DMS153 (cell line): ENCODE measurements at regions not wholly inside any gene's neighbourhood (a gene's known extent, or its start where the extent isn't known, plus 50 kb on each side); places are given as distances from the start of the nearest gene placed in this dataset.
"Not testable (repeated sequence)": the region's sequence is repeated elsewhere in the genome, so short reads cannot be mapped to it uniquely, and the experiment has no call there.

Source experiments
- DNase-seq: peaks from one replicate; lab custom pipeline; 2025; lab: John Stamatoyannopoulos, UW

DNA sequence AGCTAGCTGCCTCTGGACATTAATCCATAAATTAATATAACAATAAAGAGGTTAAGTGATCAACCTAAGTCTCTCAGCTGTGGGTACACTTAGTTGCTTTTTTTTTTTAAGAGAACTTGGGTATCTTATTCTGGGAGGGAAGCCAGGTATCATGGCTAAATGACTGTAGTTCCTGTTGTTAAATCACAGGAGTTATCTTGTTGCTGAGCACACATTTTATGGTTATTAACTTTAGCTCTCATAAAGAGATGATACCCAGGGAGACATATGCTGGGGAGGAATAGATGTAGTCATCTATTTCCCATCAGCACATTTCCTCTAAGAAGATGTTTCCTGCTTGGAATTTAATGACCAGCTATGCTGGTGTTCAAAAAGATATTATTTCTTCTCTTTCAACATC is 227.8 kb downstream of the PTGER3 start:
- no peak for DNase-seq

DNA sequence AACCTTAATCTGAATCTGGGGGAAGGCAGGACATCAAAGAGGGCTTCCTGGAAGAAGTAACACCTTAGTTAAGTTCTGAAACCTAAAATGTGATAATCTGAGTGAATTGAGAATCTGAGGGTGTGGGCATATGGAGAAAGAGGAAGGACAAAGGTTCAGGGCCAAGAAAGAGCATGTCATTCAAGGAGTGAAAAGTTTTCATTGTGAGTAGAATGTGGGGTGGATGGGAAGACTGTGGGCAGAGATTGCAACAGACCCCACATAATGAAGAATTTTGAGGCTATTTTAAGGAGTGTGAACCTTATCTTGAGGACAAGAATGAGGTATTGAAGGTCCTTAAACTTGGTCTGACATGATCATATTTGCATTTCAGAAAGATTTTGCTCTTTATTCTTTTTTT is 227.2 kb downstream of the PTGER3 start:
- no peak for DNase-seq

DNA sequence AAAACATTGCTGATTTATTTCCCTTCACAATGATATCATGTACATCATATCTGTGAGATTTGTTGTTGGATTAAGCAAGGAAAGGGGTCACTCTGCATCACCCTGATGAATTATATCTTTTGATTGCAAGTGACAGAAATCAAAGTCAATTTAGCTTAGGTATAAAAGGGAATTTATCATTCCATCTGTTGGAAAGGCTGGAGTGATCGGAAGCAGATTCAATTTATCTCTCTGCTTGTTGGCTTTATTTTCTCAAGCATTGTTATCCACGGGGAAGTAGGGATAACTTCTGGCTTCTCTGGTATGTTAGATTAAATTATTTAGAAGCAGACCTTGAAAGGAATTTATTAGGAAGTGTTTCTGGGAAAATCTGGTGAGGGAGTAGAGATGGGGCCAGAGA is 226.6 kb downstream of the PTGER3 start:
- DNase-seq = no peak

DNA sequence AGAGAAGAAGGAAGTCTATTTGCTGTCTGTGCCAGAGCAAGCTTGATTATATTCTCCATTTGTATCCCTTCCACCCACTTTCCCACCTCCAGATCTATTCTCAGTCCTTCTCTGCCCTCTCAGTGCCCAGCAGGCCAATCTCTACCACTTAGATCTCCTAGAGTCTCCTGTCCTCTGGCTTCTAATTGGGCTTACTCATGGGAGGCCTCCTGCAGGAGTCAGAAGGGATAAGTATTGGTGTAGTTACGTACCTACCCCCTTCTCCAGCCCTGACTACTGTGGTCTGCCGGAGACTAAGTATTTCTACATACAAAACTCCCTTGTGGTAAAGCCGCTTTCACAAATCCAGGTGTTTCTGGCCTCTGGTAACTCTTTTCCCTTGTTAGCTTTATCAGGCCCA is 221.2 kb downstream of the PTGER3 start:
- no peak for DNase-seq

DNA sequence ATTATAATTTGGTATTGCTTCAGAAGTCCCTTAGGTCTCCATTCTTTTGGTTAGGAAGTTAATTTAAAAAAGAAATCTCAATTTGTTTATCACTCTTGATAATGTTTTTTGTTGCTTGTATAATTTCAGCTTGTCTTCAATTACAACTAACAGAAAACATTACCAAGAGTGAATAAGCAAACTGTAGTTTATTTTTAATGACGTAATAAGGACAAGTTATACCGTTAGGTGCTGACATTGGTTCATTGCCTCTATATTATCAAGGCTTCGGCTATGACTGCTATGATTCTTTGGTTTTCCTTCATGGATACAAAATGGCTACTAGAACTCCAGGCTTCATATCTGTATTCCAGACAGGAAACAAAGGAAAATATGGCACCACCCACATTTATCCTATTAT is 220.6 kb downstream of the PTGER3 start:
- no peak for DNase-seq

DNA sequence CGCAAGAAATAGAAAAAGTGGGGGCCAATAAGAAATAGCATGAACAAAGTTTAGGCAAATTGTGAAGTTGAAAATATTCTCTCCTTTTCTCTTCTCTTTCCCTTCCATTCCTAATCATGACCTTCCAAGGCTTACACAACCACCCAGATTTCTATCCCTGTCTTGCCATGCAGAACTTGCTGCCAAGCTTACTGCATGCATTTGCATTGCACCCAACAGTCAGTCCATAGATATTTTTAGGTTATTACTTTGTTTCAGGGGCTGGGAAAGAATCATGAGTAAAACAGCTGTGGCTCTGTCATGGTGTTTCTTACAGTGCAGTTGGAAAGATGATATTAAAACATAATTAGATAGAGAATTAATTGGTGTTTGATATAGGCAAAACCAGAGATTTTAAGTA is 219.4 kb downstream of the PTGER3 start:
- DNase-seq = no peak

DNA sequence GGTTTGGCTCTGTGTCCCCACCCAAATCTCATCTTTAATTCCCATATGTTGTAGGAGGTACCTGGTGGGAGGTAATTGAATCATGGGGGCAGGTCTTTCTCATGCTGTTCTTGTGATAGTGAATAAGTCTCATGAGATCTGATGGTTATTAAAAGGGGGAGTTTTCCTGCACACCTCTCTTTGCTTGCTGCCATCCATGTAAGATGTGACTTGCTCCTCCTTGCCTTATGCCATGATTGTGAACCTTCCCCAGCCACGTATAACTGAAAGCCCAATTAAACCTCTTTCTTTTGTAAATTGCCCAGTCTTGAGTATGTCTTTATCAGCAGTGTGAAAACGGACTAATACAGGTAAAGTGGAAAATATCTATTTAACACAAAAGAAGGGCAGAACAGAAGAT is 213.3 kb downstream of the PTGER3 start:
- DNase-seq = not testable (repeated sequence)

DNA sequence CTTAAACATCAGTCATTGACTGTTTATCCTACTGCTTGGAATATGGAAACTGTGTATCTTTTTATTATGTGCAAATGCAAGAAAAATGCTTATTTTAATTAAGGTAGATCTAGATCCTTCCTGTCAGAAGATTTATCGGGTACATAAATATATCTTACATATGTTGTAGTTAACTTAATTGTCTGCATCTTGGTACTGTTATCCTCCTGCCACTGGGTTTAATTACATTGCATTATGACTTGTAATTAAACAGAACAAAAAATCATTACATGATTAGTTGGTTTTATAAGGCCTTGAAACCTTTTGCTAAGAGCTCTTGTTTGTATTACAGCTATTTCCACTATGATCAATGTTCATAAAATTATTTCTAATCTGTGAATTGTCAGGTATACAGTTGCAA is 211.2 kb downstream of the PTGER3 start:
- no peak for DNase-seq

DNA sequence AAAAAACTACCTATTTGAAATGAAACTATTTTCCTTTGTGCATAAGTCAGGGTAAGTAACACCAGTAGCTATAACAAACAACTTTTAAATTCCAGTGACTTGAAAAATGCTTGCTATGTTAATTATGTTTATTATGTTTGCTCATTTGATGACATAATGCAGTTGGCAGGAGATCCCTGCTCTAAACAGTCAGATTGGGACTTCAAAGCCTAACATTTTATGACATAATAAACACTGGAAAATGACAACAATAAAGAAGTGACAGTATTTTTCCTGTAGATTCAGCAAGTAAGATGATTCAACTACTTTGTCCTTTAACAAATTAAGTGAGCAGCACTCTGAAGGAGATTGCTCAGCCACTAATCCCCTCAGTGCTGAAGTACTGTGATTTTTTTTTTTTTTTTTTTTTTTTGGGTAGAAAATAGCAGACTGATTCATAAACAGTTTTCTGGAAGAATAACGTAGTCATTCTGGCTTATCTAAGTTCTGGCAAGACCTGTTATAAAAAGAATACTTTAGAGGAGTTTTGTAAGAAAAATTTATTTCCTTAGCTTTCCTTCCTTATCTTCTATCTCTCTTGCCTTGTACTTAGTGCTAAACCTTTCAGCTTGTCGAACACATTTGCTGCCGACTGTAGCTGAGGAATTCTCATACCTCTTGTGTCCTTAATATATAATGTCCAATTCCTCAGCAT is 207.2 kb downstream of the PTGER3 start:
- no peak for DNase-seq

DNA sequence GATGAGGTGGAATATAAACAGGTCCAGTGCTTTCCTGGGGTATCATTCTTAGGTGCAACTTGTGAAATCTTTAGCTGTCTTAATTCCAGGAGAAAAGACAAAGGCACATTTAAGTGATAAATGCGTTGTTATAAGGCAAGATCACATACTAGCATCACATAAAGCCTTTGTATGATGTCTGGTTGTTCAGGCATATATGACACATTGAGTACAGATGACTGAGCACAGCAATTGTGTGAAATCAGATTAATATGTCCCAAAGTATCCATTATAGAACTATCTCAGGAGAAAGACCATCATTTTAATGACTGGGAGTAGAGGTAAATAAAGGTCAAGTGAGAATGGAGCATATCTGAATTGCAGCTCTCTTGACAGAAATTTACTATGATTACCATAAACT is 205.1 kb downstream of the PTGER3 start:
- DNase-seq = no peak

DNA sequence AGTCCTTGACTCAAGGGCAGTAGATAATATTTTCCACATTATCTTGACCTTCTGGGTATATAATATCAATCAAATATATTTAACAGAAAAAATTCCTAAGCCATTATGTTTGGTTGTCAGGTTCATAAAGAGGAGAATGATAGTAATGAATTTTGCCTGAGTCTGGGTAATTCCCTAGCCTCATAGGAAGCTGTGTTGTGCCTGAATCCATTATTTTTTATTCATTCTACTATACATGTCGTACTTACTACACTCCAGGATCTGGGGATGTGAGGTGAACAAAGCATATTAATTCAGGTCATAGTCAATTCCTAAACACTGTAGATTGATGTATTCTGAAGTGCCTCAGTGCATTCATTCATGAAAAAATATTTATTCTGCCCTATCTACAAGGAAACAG is 204.2 kb downstream of the PTGER3 start:
- DNase-seq = no peak

DNA sequence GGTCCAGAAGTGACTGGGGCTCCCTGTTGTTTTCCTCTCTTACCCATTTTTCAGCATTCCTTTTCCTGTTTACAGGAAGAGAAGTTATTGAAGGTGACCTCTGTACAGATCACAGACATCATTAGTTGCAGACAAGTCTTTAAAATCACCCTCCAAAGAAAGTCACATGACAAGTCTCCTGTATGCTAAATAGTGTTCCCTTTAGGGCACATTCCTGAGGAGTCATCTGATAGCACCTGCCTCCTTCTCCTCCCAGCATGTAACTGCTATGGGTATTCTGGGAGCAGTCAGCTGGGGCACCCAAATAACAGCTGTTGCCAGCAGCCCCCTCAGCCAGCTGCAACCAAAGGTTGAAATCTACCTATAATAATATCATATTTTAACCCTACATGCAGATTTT is 200.6 kb downstream of the PTGER3 start:
- DNase-seq = no peak

DNA sequence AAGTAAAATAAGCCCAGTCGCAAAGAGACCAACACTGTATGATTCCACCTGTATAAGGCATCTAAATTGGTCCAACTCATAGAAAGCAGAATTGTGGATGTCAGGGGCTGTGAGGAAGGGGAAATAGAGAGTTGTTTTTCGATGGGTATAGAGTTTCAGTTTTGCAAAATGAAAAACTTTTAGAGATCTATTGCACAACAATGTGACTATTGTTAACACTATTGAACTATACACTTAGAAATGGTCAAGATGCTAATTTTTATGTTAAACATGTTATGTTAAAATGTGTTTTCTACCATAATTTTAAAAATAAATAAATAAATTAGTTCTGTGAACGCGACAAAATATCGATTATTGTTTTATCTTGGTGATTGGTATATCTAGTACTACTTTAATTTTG is 192.4 kb downstream of the PTGER3 start:
- no peak for DNase-seq

DNA sequence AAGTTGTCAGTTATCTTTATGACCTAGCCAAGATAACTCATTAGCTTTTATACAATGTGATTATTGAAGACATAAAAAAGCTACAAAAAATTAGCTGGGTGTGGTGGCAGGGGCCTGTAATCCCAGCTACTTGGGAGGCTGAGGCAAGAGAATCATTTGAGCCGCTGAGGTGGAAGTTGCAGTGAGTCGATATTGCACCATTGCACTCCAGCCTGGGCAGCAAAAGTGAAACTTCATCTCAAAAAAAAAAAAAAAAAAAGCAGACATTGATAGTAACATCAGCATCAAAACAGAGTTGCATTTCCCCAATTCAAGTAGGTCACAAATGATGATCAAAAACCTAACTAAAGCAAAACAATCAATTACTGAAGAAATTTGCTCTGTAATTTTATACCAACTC is 191.4 kb downstream of the PTGER3 start:
- DNase-seq = no peak

DNA sequence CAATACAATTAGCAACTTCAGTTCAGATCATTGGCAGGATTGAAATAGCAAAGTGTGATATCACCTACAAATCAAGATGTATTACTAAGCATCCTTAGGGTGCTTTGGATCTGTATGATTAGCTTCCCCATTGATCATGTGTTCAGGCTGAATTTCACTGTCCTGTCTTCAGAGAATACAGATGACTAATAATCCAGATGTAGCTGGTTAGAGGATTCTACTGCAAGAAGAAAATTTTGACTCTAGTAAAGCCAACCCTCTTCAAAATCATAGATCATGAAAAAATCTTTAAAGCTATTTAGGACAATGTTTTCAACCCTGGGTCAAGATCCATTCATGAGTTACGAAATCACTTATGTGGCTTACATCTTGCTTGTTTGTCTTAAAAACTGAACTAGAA is 184.4 kb downstream of the PTGER3 start:
- DNase-seq = no peak

DNA sequence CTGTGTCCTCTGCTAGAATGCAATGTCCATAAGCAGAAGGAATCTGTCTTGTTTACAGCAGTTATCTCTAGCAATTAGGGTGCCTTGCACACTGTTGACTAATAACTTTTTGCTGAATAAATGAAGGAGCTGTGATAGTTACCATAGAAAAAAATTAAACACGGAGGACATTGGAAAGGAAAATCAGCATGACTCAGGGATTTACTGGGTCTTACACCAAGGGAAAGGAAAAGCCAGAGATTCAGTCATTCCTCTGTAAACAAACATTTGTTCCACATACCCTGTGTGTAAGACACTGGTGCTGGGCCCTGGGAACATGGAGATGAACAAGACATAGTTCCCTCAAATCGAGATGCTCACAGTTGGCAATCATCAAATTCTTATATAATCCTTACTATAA is 183.3 kb downstream of the PTGER3 start:
- no peak for DNase-seq

DNA sequence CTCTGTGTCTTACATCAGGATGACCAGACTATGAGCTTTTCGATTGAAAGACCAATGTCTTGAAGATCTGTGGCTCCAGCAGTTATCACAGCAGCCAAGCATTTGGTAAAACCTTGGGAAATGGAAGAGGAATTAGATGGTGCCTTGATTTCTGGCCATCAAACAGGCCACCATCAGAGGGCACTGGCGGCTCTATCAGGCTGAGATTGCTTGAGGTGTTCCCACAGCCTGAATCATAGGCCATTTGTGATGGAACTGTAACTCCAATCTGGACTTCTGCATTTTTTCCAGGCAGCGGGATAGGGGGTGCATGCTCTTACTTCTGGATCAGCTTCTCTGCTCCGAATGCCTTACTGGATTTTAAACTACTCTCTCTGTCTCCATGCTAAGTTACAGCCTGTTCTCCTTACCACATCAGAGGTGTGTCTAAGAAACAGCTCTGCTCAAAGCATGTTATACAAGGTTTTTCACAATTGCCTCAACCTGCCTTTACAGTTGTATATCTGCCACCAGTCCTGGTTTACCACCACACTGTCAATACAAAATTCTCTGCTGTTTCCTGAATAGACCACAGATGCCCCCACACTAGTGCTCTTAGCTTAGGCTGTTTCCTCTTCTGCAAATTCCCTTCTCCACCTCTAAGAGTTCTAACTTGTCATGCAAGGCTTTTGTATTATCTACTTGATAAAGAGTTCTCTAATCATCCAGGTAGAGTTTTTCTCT is 180.9 kb downstream of the PTGER3 start:
- no peak for DNase-seq

DNA sequence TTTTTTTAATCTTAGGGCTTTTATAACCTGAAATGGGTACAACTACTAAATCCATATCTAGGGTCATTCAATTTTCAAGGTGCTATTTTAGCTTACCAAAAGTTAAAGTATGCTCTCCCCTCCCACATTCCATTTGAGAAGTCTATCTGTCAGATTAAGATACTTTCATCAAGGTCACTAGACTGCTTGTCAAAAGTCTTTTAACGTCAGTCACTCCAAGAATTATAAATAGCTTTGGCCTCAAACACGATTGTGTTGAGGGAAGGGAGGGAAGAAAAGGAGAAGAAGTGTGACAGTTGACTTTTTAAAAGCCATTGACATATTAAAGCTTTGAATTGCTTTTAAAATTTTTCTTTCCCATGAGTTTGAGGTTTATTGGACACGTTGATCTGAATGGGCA is 175.8 kb downstream of the PTGER3 start:
- no peak for DNase-seq

DNA sequence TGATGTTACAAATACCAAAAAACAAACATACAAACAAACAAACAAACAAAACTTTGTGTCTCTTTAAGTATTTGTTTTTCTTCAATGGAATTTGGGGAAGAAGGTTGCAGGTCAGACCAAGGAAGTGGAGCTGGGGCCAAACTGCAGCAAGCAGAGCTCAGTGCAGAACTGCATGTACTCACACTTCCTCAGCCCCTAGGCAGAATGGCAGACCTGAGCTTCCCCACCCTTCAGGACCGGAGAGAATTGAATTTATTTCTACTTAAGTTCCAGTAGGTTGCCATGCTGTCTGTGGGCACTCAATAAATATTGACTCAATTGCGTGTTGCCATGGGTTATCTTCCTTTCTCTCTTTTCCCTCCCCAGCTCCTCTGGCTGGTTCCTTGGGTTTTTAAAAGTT is 173.6 kb downstream of the PTGER3 start:
- DNase-seq = no peak

DNA sequence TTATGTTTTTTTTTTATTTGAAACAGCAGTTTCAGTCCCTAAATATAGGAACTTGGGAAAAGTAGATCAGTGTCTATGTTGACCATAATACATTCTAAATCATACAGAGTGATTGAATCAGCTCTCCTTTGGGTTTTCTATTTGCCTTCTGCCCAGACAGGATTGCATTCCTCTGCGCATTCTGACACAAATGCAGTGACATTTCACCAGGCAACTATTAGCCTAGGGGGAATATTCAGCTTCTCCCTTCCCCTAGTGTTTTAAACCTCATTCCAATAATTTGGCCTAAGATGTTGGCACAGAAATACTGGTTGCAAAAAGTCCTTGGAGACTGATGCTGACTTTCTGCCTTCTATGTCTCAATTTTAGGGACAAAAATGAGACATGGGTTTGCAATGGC is 172.8 kb downstream of the PTGER3 start:
- no peak for DNase-seq

DNA sequence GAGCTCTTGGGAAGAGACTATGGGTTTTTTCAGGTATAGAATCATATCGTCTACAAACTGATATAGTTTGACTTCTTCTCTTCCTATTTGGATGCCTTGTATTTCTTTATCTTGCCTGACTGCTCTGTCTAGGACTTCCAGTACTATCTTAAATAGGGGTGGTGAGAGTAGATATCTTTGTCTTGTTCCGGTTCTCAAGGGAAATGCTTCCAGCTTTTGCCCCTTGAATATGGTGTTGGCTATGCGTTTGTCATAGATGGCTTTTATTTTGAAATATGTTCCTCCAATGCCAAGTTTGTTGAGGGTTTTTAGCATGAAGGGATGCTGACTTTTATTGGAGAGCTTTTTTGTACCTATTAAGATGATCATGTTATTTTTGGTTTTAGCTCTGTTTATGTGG is 170.3 kb downstream of the PTGER3 start:
- DNase-seq = no peak

DNA sequence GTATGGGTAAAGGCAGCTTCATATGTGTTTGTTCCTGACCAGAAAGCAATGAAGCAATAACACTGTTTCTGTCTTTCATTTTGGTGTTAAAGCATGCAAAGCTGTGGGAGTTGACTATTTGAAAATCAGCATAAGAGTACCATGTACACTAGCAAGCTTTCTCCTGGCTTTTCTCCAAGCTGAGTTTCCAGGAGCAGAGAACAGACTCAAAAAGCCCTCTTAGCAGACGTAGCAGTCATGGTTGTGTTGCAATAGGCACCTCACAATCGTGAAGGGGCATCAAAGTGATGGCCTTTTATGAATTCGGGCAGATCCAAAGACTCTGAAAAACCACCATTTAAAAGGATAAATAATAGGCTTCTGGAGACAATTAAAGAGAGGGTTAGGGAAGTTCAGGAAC is 159.7 kb downstream of the PTGER3 start:
- DNase-seq = no peak

DNA sequence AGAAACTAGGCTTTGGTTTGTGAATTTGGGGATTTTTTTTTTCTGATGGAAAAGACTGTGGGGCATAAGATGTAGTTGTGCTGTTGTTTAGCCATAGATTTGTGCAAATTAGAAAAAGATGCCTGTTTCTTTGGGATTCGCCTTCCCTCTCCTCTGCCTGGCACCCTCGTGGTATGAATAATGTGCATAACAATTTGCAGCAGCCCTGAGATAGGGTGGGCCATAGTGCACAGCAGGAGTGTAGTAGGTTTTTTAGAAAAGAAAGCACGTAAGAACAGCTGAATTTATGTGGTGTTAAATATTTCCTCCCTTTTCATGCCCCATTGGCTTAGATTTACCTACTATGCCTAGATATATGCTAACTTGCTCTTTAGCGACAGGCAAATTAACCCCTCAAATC is 158.9 kb downstream of the PTGER3 start:
- DNase-seq = no peak

DNA sequence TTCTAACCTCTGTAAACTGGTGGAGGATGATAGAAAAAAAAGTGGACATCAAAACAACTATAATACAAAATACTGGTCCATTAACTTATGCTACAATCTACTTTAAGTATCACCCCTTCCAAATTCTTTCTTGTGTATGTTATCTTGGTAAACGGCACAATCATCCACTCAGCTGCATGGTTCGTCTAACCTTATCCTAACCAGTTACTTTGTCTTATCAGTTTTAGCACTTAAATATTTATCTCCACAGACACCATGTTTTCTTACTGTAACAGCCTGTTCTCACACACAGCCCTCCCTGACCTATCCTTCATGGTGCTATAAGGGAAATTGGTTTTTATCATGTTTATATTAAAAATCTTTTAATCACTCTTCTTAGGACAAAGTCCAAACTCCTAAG is 157.2 kb downstream of the PTGER3 start:
- no peak for DNase-seq
